ENCODE measurements at regions not wholly inside any gene's neighbourhood (a gene's known extent, or its start where the extent isn't known, plus 50 kb on each side); places are given as distances from the start of the nearest gene placed in this dataset.
"Not testable (repeated sequence)": the region's sequence is repeated elsewhere in the genome, so short reads cannot be mapped to it uniquely, and the experiment has no call there.

DNA sequence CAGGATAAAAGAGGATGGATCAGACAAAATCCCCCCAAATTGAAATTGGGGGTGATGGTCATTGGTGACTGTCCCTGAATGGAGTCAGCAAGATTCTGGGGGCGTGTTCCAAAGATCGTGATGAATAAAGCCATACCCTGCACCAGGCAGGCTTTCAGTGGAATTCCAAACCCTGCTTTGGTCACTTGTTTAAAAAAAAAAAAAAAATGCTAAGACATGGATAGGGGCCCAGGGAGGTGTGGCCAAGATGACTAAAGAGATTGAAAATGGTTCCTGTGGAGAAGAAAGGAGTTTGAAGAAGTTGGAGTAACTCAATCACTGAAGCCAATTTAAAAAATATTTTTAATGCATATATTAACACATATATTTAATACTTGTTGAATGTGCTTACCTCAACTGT is 161.4 kb upstream of the KCNG1 start:
- DNase-seq = no peak

DNA sequence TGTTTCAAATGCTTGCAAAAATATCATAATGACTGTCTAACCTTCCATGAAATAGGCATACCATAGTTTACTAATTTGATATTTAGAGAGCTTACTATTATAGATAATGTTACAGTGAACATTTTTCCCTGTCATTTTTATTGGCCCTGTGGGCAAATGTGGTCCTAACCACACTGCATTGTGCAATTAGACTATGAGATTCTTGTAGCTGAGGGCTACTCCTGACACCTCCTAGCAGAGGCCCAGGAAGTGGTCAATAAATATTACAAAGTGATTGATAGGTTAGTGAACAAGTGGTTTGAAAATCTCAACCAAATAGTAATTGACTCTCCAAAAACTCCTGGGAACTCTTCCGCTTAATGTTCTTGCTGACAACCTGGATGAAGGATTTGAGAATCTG is 160.5 kb upstream of the KCNG1 start:
- DNase-seq = no peak

- DNase-seq = no peak
Measured at GRCh38 chr20:51182571-51182970, 159.7 kb upstream of the KCNG1 start.

DNA sequence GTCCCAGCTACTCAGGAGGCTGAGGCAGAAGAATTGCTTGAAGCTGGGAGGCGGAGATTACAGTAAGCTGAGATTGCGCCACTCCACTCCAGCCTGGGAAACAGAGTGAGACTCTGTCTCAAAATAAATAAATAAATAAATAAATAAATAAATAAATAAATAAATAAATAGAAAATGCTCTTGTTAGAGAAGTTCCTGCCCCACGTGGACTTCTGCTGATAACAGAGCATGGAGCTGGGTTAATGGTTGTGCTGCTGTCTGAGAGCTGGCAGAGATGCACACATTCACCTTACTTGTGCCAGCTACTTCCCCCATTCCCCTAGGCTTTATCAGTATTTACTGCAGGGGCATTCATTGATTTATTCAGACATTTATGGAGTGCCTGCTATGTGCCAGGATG is 155.2 kb upstream of the KCNG1 start:
- DNase-seq = no peak

DNA sequence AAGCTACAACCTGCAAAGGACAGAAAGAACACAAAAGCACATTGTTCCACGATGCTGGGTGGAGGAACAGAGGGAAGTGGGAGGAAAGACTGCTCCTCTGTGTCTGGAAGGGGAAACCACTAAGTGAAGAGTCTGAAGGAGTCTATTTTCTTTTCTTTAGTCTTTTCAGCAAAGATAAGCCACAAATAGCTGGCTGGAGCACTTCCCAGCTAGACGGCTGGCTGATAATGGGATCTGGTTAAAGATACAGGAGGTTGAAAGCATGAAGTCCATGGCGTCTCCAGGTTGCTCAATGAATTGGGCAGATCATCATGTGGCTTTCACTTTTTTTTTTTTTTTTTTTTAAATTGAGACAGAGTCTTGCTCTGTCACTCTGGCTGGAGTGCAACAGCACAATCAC is 154.0 kb upstream of the KCNG1 start:
- no peak for DNase-seq

GRCh38 chr20:51176446-51176845 is 153.5 kb upstream of the KCNG1 start:
- no peak for DNase-seq

DNA sequence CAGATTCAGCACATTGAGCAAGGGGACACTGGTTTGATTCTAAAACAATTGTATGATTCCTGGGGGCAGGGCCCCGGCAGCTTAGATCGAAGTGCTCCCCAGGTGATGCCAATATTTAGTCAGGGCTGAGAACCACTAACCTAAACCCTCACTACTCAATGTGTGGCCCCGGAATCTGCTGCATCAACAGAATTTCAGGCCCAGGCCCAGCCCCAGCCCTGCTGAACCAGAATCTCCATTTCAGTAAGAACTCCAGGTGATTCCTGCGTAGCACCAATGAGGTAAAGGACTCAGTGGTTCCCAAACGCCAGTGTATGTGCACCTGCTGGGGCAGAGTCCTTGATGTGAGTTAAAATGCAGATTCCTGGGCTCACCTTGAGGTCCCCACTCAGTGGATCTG is 152.8 kb upstream of the KCNG1 start:
- no peak for DNase-seq

- DNase-seq = no peak
Measured at GRCh38 chr20:51175156-51175555, 152.2 kb upstream of the KCNG1 start.

DNA sequence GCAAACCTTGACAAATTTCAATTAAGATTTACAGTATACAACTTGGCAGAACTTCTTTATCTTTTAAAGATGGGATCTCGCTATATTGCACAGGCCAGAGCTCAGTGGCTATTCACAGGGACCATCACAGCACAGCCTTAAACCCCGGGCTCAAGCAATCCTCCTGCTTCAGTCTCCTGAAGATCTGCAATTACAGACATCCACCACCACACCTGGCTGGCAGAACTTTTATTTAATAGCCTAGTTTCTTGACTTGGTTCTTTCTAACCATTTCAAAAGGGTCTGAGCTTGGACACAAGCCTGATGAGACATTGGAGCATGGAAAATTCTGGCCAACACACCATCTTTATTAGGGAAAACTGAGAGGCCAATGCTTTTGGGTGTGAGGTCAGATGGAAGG is 151.6 kb upstream of the KCNG1 start:
- no peak for DNase-seq

GRCh38 chr20:51172558-51173428 is 149.9 kb upstream of the KCNG1 start:
- no peak for DNase-seq

DNA sequence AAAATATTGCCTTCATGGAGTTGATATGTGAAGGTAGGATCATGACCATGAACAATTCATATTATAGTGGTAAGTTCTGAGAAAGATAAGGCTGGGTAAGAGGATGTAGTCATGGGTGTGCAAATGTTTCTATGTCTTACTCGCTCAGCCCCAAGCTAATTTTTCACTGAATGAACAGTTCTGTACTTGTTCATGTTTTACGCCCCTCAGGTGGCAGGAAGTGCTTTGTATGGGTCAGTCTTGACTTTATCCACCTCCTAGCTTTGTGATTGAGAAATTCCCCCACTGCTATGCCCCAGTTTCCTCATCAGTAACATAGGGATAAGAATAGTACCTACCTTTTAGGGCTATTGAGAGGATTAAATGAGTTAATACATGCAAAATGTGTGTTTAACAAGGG is 148.2 kb upstream of the KCNG1 start:
- no peak for DNase-seq

DNA sequence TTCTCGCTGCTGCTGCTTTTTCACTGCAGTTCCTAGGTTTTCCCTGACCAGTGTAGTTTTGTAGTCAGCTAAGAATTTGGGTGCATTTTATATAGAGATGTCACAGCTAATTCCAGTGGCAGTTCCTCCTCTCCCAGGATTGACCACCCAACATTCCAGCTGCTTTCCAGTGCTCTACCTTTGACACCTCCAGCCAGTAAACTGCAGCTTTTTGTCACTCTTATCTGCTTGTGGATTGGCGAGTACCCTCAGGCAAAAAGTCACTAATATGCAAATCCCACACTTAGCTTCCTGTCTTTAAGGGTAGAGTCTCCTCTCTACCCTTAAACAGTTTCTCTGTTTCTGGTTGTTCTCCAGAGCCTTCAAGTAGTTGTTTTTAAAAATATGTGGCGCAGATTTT is 146.9 kb upstream of the KCNG1 start:
- DNase-seq = no peak

DNA sequence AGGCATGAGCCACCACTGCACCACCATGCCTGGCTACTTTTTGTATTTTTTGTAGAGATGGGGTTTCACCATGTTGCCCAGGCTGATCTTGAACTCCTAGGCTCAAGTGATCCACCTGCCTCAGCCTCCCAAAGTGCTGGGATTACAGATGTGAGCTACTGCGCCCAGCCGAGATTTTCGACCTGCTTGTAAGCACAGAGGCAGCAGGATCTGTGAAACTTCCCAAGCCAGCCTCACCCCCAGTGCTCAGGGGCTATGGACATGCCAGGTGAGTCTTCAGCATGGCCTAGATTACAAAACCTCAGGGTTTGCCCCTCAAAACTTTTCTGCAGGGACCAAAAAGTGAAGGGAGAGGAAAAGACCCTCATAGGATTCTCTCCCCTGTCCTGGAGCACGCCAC is 145.0 kb upstream of the KCNG1 start:
- DNase-seq = not testable (repeated sequence)

- DNase-seq = no peak
Measured at GRCh38 chr20:51166489-51166888, 143.6 kb upstream of the KCNG1 start.

GRCh38 chr20:51165131-51165530 is 142.2 kb upstream of the KCNG1 start:
- no peak for DNase-seq

DNA sequence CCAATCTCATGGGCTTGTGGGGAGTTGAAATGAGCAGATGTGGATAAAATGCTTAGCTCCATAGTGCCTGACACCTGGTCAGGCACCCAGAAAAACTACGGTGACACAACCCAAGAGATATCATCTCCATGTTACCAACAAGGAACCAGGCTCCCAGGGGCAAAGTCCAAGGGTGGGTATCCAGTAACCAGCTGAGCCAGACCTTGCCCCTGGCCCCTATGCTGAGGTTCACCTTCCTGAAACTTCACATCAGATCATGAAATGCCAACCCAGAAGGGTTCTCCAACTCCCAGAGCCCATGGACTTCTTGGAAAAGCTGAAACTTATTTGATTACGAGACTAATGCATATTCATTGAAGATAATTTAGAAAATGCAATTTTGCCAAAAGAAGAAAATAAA is 141.8 kb upstream of the KCNG1 start:
- no peak for DNase-seq

DNA sequence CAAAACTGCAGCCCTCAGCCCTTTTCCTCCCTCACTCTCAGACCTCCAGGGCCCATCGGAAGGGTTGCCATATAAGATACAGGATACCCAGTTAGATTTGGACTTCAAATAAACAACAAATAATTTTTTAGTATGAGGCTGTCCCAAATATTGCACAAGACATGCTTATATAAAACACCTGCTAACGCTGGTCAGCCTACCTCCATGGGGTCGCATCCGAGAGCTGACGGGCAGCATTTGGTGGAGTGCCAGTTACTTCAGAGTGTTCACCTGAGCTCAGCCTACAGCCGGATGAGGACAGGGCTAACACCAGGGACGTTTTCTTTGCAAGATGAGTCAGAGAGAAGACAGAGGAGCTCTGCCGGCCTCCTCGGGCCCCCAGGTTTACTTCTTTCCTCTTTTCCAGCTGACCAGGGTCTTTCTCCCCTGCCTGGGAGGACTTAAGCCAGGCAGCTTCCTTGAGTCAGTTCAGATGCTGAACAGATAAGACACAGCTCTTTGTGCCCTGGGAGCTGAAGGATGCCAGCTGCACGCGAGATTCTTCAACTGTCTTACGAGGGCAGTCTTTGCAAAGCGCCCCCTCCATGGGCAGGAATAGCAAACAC is 141.2 kb upstream of the KCNG1 start:
- no peak for DNase-seq

DNA sequence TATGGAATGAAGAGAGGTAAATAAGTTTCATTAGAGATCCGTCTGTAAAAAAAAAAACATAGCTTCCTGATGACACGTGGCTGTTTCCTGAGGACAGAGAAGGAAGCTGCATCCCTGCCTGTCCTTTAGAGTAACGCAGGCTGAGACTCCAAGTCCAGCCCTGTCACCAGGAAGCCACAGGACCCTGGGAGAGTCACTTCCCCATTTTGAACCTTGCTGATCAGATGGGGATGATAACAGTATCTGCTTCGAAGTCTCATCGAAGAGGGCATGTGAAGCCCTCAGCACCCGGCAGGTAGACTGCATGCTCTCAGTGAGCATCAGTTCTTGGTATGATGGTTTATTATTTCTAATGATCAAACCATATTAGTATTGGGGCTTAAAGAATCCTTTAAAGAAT is 139.1 kb upstream of the KCNG1 start:
- no peak for DNase-seq

GRCh38 chr20:51160821-51161220 is 137.9 kb upstream of the KCNG1 start:
- no peak for DNase-seq

DNA sequence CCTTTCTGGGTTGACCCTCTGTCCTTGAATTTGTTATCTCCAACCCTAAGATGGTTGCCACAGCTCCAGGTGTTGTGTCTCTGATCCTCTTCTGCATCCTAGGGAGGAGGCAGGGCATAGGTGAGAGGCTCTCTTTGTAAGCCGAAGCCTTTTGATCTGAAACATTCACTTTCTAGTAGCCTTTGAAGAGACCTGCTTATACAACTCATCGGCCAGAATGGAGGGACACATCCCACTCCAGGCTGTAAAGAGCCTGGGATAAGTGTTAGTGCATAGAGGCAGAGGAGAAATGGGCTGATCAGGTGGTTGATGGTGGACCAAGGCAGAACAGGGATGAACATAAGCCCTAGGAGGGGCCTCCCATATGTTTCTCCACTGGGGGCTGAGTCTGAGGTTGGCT is 137.1 kb upstream of the KCNG1 start:
- DNase-seq = no peak

DNA sequence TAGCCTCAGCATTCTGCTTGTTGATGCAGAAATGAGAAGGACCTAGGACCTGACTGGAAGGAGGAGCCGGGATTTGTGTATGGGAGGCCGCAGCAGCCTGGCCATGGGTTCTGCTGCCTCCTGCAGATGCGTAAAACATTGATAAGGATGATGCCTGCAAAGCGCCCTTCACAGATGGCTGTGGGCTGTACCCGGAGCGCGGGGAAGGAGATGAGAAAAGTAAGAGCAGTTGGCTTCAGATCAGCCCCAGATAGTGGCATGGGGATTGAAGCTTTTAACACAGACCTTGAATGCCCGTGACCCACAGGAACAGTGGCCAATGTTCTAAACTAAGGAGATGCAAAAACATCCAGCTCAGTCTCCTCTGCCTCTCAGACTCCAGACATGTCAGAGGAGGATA is 136.4 kb upstream of the KCNG1 start:
- no peak for DNase-seq

GRCh38 chr20:51158226-51158625 is 135.3 kb upstream of the KCNG1 start:
- no peak for DNase-seq

- peak; percentile 45 for DNase-seq
Measured at GRCh38 chr20:51156041-51156982, 133.4 kb upstream of the KCNG1 start.
